Astrocyte (in vitro differentiated cells and primary cell): ENCODE measurements at regions not wholly inside any gene's neighbourhood (a gene's known extent, or its start where the extent isn't known, plus 50 kb on each side); places are given as distances from the start of the nearest gene placed in this dataset.
"Not testable (repeated sequence)": the region's sequence is repeated elsewhere in the genome, so short reads cannot be mapped to it uniquely, and the experiment has no call there.

ENCODE experiments used
- DNase-seq: peaks from one replicate; pipeline ENCODE4 v3.0.0-alpha.2; 2010; ENCODE audit warnings: low read depth
- FAIRE-seq: peaks from 2 replicates; lab custom pipeline; 2011; peaks lifted over from hg19 to GRCh38; lab: Jason Lieb, UNC
- H2AFZ ChIP-seq: 2 replicates; pipeline ENCODE4 v1.6.0; 2012; ENCODE audit warnings: low read depth, low read length, inconsistent platforms
- H3K27ac ChIP-seq: 2 replicates; pipeline ENCODE4 v1.5.1; 2011; ENCODE audit warnings: low read depth, low read length, inconsistent platforms
- H3K27me3 ChIP-seq: 2 replicates; pipeline ENCODE4 v1.6.0; 2011; ENCODE audit warnings: low read length, inconsistent platforms; ENCODE audit not compliant: insufficient read depth
- H3K36me3 ChIP-seq: 2 replicates; pipeline ENCODE4 v1.5.1; 2011; ENCODE audit warnings: low read length, inconsistent platforms; ENCODE audit not compliant: insufficient read depth
- H3K4me1 ChIP-seq: 2 replicates; pipeline ENCODE4 v1.5.1; 2011; ENCODE audit warnings: low read length, inconsistent platforms; ENCODE audit not compliant: insufficient read depth
- H3K4me2 ChIP-seq: 2 replicates; pipeline ENCODE4 v1.6.0; 2012; ENCODE audit warnings: low read length, inconsistent platforms
- H3K4me3 ChIP-seq: 2 replicates; pipeline ENCODE4 v1.5.1; 2011; ENCODE audit warnings: low read depth, mild to moderate bottlenecking, low read length, inconsistent platforms; ENCODE audit not compliant: insufficient read depth
- H3K79me2 ChIP-seq: 2 replicates; pipeline ENCODE4 v1.6.0; 2012; ENCODE audit warnings: mild to moderate bottlenecking, low read length, inconsistent platforms; ENCODE audit not compliant: insufficient read depth
- H3K9ac ChIP-seq: 2 replicates; pipeline ENCODE4 v1.6.0; 2012; ENCODE audit warnings: mild to moderate bottlenecking, low read length, inconsistent platforms
- H3K9me3 ChIP-seq: 2 replicates; pipeline ENCODE4 v1.5.1; 2012; ENCODE audit warnings: low read depth, mild to moderate bottlenecking, low read length, inconsistent platforms; ENCODE audit not compliant: insufficient read depth
- H4K20me1 ChIP-seq: 2 replicates; pipeline ENCODE4 v1.6.0; 2012; ENCODE audit warnings: low read length, inconsistent platforms; ENCODE audit not compliant: insufficient read depth
- H3K27ac Mint-ChIP-seq: one replicate; pipeline ENCODE4 v1.8.0; 2021; ENCODE audit warnings: mild to moderate bottlenecking, mixed read lengths; ENCODE audit not compliant: unreplicated experiment
- H3K27me3 Mint-ChIP-seq: one replicate; pipeline ENCODE4 v1.8.0; 2021; ENCODE audit warnings: low read depth, mixed read lengths; ENCODE audit not compliant: unreplicated experiment
- H3K36me3 Mint-ChIP-seq: one replicate; pipeline ENCODE4 v1.8.0; 2021; ENCODE audit warnings: low read depth, mixed read lengths; ENCODE audit not compliant: unreplicated experiment
- H3K4me1 Mint-ChIP-seq: one replicate; pipeline ENCODE4 v1.8.0; 2021; ENCODE audit warnings: low read depth, mixed read lengths; ENCODE audit not compliant: unreplicated experiment
- H3K4me3 Mint-ChIP-seq: one replicate; pipeline ENCODE4 v1.8.0; 2021; ENCODE audit warnings: mild to moderate bottlenecking, moderate library complexity, mixed read lengths; ENCODE audit not compliant: unreplicated experiment
- H3K9me3 Mint-ChIP-seq: one replicate; pipeline ENCODE4 v1.8.0; 2021; ENCODE audit warnings: mild to moderate bottlenecking, mixed read lengths; ENCODE audit not compliant: unreplicated experiment
- EZH2 ChIP-seq: IDR thresholded peaks from 2 replicates; pipeline ENCODE4 v1.6.1; 2012; ENCODE audit warnings: mild to moderate bottlenecking, low read length, inconsistent platforms; ENCODE audit not compliant: insufficient read depth
- TF ChIP-seq, protein P1 (sequence below): IDR thresholded peaks from 2 replicates; pipeline ENCODE4 v1.5.1; 2011; ENCODE audit warnings: low read depth, mild to moderate bottlenecking, inconsistent platforms, low read length, moderate library complexity; ENCODE audit not compliant: insufficient read depth

DNA sequence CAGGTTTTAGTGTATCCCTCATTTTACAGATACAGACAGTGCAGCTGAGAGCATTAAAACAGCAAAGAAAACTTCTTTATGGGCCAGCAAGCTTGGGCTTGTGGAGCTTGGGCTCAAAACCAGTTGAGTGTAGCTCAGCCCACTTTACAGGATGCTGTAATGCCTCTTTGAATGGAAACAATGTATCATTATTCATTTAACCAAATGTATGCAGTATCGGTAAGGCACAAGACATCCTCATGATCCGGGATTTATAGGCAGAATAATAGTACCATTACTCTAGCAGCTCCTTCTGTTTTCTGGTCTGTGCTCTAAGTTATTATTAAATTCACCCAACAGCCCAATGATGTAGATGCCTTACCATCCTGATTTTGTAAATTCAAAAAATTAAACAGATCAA is 575.1 kb upstream of the CDH7 start:
- no peak overlapping the region for H3K27ac ChIP-seq
- no peak overlapping the region for H3K4me3 Mint-ChIP-seq
- no peaks in the 10 kb centered on the region for H3K36me3 ChIP-seq
- no peak for TF ChIP-seq EZH2
- TF ChIP-seq, protein P1, sequence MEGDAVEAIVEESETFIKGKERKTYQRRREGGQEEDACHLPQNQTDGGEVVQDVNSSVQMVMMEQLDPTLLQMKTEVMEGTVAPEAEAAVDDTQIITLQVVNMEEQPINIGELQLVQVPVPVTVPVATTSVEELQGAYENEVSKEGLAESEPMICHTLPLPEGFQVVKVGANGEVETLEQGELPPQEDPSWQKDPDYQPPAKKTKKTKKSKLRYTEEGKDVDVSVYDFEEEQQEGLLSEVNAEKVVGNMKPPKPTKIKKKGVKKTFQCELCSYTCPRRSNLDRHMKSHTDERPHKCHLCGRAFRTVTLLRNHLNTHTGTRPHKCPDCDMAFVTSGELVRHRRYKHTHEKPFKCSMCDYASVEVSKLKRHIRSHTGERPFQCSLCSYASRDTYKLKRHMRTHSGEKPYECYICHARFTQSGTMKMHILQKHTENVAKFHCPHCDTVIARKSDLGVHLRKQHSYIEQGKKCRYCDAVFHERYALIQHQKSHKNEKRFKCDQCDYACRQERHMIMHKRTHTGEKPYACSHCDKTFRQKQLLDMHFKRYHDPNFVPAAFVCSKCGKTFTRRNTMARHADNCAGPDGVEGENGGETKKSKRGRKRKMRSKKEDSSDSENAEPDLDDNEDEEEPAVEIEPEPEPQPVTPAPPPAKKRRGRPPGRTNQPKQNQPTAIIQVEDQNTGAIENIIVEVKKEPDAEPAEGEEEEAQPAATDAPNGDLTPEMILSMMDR, result no peak
- FAIRE-seq (no peak), DNase-seq (no peak)
- no peaks in the 10 kb centered on the region for H3K4me1 ChIP-seq
- H3K27me3 ChIP-seq, result no peaks in the 10 kb centered on the region
- no peaks in the 10 kb centered on the region for H3K36me3 Mint-ChIP-seq
- no peak overlapping the region for H3K9ac ChIP-seq
- no peak overlapping the region for H3K27ac Mint-ChIP-seq
- H3K4me1 Mint-ChIP-seq, result no peaks in the 10 kb centered on the region
- H3K4me3 ChIP-seq, result no peak overlapping the region
- H2AFZ ChIP-seq, result no peak overlapping the region
- no peak overlapping the region for H3K4me2 ChIP-seq
- peaks cover 11% of the 10 kb centered on the region for H3K9me3 Mint-ChIP-seq
- H3K27me3 Mint-ChIP-seq, result no peaks in the 10 kb centered on the region
- H4K20me1 ChIP-seq, result no peaks in the 10 kb centered on the region
- H3K79me2 ChIP-seq, result no peaks in the 10 kb centered on the region
- H3K9me3 ChIP-seq, result peaks cover 3% of the 10 kb centered on the region

DNA sequence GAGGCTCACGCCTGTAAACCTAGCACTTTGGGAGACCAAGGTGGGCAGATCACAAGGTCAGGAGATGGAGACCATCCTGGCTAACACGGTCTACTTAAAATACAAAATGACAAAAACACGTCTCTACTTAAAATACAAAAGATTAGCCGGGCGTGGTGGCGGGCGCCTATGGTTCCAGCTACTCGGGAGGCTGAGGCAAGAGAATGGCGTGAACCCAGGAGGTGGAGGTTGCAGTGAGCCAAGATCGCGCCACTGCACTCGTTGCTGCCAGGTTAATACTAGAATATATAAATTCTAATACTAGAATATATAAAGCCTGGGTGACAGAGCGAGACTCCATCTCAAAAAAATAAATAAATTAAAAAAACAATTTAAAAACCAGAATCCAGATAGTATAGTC is 588.7 kb upstream of the CDH7 start:
- H3K4me3 ChIP-seq, H3K4me2 ChIP-seq, H2AFZ ChIP-seq, H3K9ac ChIP-seq, H3K36me3 ChIP-seq, H3K36me3 Mint-ChIP-seq, H3K79me2 ChIP-seq, H4K20me1 ChIP-seq, DNase-seq, H3K27me3 ChIP-seq, FAIRE-seq, H3K4me1 Mint-ChIP-seq, H3K4me3 Mint-ChIP-seq, H3K27ac ChIP-seq, H3K27ac Mint-ChIP-seq, H3K9me3 Mint-ChIP-seq, H3K9me3 ChIP-seq, H3K27me3 Mint-ChIP-seq, H3K4me1 ChIP-seq: not testable (repeated sequence)

DNA sequence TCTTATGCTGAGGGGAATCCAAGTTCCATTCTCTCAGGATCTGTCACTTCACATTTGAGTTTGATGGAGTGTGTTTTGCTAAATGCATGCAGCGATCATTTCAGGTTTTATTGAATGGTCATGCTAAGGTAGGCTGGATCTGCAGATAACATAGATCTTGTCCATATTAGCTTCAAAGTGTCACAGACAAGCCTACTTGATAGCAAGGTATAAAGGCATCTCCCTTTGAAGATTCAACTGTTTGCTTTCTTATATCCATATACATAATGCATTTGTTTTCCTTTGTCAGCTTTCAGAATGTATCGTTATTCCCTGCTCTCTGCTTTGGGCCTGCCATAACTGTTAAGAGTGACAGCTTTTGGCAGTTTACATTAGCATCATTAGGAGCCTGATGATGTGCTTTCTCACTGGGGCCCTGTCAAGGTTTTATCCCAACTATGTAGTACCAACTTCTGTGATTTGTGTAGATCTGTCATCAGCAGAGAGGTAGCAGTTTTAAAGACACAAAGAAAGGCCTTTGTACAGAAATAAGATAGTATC is 604.3 kb upstream of the CDH7 start:
- no peak overlapping the region for H3K27ac ChIP-seq
- TF ChIP-seq, protein P1, result no peak
- TF ChIP-seq EZH2, result no peak
- H3K4me3 ChIP-seq, result no peak overlapping the region
- H3K4me2 ChIP-seq, result no peak overlapping the region
- Mint-ChIP-seq H3K27ac (no peak overlapping the region), H3K9me3 (no peaks in the 10 kb centered on the region), H3K4me1 (no peaks in the 10 kb centered on the region), H3K4me3 (no peak overlapping the region), H3K27me3 (no peaks in the 10 kb centered on the region), H3K36me3 (no peaks in the 10 kb centered on the region)
- no peak overlapping the region for H2AFZ ChIP-seq
- no peak overlapping the region for H3K9ac ChIP-seq
- H3K79me2 ChIP-seq, result no peaks in the 10 kb centered on the region
- no peaks in the 10 kb centered on the region for H4K20me1 ChIP-seq
- no peaks in the 10 kb centered on the region for H3K36me3 ChIP-seq
- H3K27me3 ChIP-seq, result no peaks in the 10 kb centered on the region
- no peaks in the 10 kb centered on the region for H3K9me3 ChIP-seq
- FAIRE-seq (no peak), DNase-seq (no peak)
- H3K4me1 ChIP-seq, result no peaks in the 10 kb centered on the region
